GM19035 (cell line): ENCODE measurements at regions not wholly inside any gene's neighbourhood (a gene's known extent, or its start where the extent isn't known, plus 50 kb on each side); places are given as distances from the start of the nearest gene placed in this dataset.

Experiments
- ATAC-seq: cut with Tn5 transposase; IDR thresholded peaks from one replicate; pipeline ENCODE4 v1.9.1; 2021; ENCODE audit not compliant: unreplicated experiment

GRCh38 chr4:96519291-96519690 is 679.4 kb downstream of the PDHA2 start:
- ATAC-seq = no peak

DNA sequence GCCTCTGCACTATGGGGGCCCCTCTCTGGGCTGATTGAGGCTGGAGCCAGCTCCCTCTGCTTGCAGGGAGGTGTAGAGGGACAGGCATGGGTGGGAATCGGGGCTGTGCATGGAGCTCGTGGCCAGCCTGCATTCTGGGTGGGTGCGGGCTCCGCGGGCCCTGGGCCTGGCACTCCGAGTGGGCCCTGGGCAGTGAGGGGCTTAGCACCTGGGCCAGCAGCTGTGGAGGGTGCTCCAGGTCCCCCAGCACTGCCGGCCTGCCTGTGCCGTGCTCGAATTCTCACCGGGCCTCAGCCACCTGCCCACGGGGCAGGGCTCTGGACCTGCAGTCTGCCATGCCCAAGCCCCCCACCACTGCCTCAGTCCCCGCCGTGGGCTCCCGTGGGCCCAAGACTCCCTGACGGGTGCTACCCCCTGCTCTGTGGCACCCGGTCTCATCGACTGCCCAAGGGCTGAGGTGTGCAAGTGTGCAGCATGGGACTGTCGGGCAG is 681.2 kb downstream of the PDHA2 start:
- ATAC-seq = no peak

GRCh38 chr4:96523611-96524010 is 683.7 kb downstream of the PDHA2 start:
- ATAC-seq = no peak

GRCh38 chr4:96524311-96524875 is 684.5 kb downstream of the PDHA2 start:
- no peak for ATAC-seq

- ATAC-seq = no peak
These were observed 686.0 kb downstream of the PDHA2 start for GRCh38 chr4:96525898-96526297.

DNA sequence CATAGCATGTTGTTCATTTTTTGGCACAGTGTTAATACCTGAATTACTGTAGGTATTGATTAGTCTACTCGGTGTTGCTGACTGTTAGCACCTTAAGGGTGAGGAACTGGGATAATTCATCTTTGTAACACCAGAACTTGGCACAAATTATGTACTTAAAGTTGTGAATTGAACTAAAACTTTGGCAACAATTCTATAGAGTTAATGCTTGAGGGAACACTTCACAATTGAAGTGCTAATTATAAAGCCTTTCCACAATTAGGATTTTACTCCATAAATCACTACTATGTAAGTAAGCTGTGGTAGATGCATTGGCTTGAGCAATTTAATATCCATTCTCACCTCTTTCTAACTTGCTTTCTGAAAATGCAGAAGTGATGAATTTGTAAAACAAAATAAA is 686.7 kb downstream of the PDHA2 start:
- ATAC-seq = no peak

DNA sequence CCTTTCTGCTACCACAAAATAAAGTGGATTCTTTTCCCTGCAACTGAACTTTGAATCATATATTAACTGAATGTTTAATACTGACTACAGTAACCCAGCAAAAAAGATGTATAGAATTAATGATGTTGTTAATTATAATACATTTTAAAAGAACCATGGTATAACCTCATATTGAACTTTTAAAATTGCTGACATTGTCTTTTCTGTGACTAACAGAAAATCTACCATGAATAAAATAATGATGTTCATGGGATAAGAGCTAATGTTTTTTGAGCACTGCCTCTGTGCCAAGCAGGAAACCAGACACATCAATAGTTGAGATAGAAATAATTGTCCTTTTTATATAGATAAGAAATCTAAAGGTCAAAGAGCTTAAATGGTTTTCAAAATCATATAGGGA is 691.9 kb downstream of the PDHA2 start:
- no peak for ATAC-seq

GRCh38 chr4:96543346-96543745 is 703.5 kb downstream of the PDHA2 start:
- no peak for ATAC-seq

DNA sequence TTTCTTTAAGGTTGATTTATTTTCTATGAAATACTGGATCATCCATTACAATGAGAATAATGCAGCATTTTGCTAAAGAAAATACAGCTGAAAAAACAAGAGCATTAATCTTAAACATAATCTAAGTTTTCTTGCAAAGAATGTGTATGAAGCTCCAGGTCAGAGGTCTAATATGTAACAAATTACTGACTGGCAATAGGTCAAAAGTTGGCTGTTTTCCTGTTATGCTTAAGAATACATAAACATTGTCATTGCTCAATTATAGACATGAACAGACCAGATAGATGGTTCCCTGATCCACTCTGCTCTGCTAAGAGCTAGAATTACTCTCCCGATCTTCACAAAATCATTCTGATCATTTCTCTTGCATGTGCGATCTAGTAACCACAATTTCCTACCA is 718.6 kb downstream of the PDHA2 start:
- no peak for ATAC-seq

DNA sequence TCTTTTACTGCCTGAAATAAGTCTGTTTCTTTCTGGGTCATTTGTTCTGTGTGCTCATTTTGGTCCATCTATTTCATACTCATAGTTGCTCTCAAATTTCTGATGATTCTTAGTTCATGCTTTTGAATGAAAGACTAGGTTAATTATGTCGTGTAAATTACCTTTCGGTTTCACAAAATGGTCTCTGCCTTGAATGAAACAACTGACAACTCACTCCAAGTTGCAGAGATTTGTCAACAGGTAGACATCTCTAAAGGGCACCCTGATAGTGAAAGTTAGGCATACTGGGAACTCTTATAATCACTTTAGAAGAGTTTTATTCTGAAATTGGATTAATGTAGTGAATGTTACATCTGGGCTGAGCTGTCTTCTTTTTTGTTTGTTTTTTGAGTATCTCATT is 726.9 kb downstream of the PDHA2 start:
- ATAC-seq = no peak

GRCh38 chr4:96585304-96585703 is 745.4 kb downstream of the PDHA2 start:
- ATAC-seq = no peak

DNA sequence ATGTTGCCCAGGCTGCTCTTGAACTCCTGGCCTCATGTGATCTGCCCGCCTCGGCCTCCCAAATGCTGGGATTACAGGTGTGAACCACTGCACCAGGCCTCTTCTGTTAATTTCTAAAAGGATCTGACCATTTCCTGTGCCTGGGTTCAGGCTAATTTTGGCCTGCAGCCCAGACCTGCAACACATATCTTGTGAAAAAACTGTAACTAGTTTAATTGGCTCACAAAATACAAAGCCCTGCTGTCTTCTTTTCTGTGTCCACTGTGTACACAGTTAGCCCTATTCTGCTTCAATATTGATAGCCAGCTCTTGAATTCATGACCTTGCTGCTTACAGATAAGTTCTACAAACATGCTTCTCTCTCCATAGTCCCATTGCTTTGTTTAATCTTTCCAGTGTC is 753.5 kb downstream of the PDHA2 start:
- no peak for ATAC-seq

DNA sequence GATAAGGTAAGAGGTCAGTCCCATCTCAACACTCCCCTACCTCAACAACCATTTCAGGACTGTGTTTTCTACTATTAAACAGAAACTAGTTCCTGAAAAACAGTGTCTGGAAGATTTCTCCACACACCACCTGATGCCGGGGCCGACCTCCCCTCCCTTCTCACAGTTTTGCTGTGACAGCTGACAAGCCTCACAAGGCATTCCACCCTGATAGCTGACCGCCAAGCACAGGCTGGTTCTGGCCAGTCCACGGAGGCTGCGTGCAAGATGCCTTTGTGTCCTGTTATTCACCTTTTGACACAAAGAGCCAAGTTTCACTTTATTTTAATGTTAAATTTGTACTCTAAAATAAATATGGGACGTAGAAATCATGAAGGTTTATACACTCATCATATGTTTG is 758.6 kb downstream of the PDHA2 start:
- no peak for ATAC-seq

GRCh38 chr4:96599752-96600151 is 759.9 kb downstream of the PDHA2 start:
- no peak for ATAC-seq

- no peak for ATAC-seq
These were observed 762.8 kb downstream of the PDHA2 start for GRCh38 chr4:96602661-96603060.

GRCh38 chr4:96603641-96604040 is 763.7 kb downstream of the PDHA2 start:
- no peak for ATAC-seq

- ATAC-seq = no peak
These were observed 766.6 kb downstream of the PDHA2 start for GRCh38 chr4:96606451-96606850.

GRCh38 chr4:96626023-96626422 is 786.1 kb downstream of the PDHA2 start:
- no peak for ATAC-seq

DNA sequence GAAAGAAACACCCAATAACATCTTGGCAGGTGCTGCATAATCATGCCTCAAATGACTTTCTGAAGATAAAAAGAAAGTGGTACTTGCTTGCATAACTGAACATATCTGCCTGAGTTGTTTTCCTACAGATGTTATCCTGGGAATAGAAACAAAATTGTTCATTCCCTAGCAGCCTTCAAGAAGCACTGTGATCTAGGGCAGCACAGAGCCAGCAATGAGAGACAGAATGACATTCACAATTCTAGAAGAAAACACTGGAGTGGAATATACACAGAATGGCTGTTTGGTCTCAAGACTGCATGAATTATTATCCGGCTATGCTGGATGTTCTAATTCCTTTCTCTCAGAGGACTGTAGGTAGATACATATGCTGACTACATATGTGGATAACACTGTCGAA is 790.9 kb downstream of the PDHA2 start:
- ATAC-seq = no peak

GRCh38 chr4:96637971-96638412 is 798.1 kb downstream of the PDHA2 start:
- ATAC-seq = no peak

DNA sequence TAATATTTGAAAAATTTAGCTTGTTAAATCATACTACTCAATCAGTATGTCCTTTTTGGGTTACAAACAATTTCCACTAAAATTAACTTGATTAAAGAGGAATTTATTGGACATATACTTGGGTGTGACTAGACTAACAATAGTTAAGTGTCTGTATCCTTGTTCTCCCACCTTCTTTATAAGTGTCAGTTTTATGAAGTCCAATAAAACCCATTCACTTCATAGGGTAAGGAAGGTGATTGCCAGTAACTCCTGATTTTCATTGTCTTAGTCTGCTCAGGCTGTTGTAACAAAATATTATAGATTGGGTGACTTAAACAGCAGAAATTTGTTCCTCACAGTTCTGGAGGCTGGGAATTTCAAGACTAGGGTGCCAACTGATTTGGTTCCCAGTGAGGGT is 800.0 kb downstream of the PDHA2 start:
- ATAC-seq = no peak

DNA sequence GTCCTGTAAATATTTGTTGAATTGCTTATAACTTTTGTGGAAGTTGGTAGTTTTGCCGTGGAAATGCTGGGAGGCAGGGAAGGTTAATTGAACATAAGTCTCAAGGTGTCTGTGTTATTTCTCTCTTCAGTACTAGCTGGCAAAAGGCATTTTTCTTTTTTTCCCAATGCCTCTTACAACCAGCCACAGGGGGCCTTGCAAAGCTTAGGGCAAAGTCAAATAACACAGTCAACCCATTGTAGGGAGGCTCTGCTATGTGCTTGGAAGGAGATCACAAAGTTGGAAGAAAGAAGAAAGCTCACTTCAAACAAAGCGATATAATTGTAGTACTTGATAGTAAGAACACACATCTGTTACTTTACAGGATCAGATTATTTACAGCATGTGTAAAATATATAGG is 802.6 kb downstream of the PDHA2 start:
- ATAC-seq = no peak

DNA sequence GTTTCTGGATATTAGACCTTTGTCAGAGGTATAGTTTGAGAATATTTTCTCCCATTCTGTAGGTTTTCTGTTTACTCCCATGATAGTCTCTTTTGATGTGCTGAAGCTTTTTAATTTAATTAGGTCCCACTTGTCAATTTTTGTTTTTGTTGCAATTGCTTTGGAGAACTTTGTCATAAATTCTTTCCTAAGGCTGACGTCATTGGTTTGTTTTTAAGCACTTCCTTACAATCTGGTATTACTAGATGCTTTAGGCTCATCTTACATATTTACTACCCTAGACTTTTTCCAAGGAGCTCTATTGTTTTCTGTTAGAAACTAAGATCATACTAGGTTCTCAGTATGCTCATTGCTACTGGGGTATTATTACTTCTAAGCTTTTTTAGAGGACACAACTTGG is 806.3 kb downstream of the PDHA2 start:
- ATAC-seq = no peak
